Activated T-cell treated with anti-CD3 and anti-CD28 coated beads, Interleukin-2, amount 50 U/mL, for 48 hours (primary cell): ENCODE measurements at regions not wholly inside any gene's neighbourhood (a gene's known extent, or its start where the extent isn't known, plus 50 kb on each side); places are given as distances from the start of the nearest gene placed in this dataset.
"Not testable (repeated sequence)": the region's sequence is repeated elsewhere in the genome, so short reads cannot be mapped to it uniquely, and the experiment has no call there.

ENCODE experiments used
- DNase-seq, 2 experiments: peaks; one replicate each; pipeline ENCODE4 v3.0.0-alpha.2; 2020

GRCh38 chr3:104069114-104069513, 1297.6 kb upstream of the ALCAM start:
- DNase-seq, result no peak

GRCh38 chr3:104070906-104071305, 1295.8 kb upstream of the ALCAM start:
- no peak for DNase-seq

GRCh38 chr3:104080088-104080626, 1286.6 kb upstream of the ALCAM start:
- no peak for DNase-seq

GRCh38 chr3:104088738-104089137, 1278.0 kb upstream of the ALCAM start:
- no peak for DNase-seq

- not testable (repeated sequence) for DNase-seq
Measured at GRCh38 chr3:104089987-104090386, 1276.7 kb upstream of the ALCAM start.

GRCh38 chr3:104101736-104102135, 1265.0 kb upstream of the ALCAM start:
- no peak for DNase-seq

- no peak for DNase-seq
Measured at GRCh38 chr3:104102386-104102785, 1264.3 kb upstream of the ALCAM start.

- no peak for DNase-seq
Measured at GRCh38 chr3:104106276-104106675, 1260.4 kb upstream of the ALCAM start.

GRCh38 chr3:104108522-104108921, 1258.2 kb upstream of the ALCAM start:
- DNase-seq, result no peak

GRCh38 chr3:104126463-104126862, 1240.2 kb upstream of the ALCAM start:
- DNase-seq, result no peak

GRCh38 chr3:104126864-104127553, 1239.7 kb upstream of the ALCAM start:
- DNase-seq, result no peak

- DNase-seq, result no peak
Measured at GRCh38 chr3:104127830-104128229, 1238.9 kb upstream of the ALCAM start.

GRCh38 chr3:104132566-104133403, 1233.9 kb upstream of the ALCAM start:
- no peak for DNase-seq

GRCh38 chr3:104133630-104134029, 1233.1 kb upstream of the ALCAM start:
- no peak for DNase-seq

- DNase-seq, result no peak
Measured at GRCh38 chr3:104137116-104137515, 1229.6 kb upstream of the ALCAM start.

GRCh38 chr3:104145164-104145563, 1221.5 kb upstream of the ALCAM start:
- DNase-seq, result no peak

- DNase-seq, result no peak
Measured at GRCh38 chr3:104149154-104149553, 1217.6 kb upstream of the ALCAM start.

GRCh38 chr3:104150724-104151123, 1216.0 kb upstream of the ALCAM start:
- no peak for DNase-seq

- no peak for DNase-seq
Measured at GRCh38 chr3:104154896-104155295, 1211.8 kb upstream of the ALCAM start.

- DNase-seq, result no peak
Measured at GRCh38 chr3:104165866-104166265, 1200.8 kb upstream of the ALCAM start.

GRCh38 chr3:104168386-104168785, 1198.3 kb upstream of the ALCAM start:
- DNase-seq, result no peak

- no peak for DNase-seq
Measured at GRCh38 chr3:104175696-104176095, 1191.0 kb upstream of the ALCAM start.

GRCh38 chr3:104176706-104177105, 1190.0 kb upstream of the ALCAM start:
- no peak for DNase-seq

- no peak for DNase-seq
Measured at GRCh38 chr3:104178680-104179079, 1188.0 kb upstream of the ALCAM start.
